ENCODE measurements at regions not wholly inside any gene's neighbourhood (a gene's known extent, or its start where the extent isn't known, plus 50 kb on each side); places are given as distances from the start of the nearest gene placed in this dataset.

DNA sequence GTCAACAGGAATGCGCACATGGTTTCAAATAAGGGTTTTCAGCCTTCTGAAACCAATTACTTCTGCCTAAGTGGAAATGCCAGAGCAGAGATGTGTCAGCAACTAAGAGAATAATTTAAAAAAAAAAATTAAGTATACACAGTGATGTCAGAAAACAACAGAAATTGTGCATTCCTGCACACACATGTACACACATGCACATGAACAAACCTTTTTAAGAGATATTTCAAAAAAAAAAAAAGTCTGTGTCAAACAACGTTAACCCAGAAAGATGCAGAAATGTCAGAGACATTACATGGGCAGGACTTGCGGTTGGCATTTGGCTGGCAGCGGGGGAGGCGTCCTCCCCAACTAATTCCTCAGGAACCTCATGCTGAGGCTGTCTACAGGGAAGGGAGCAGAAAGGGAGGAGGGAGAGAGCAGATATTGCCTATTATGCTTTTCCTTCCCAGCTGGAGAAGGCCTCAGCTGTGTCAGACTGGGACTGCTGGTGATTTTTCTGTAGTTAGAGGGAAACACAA lies 536.9 kb upstream of the WWC1 start:
- Histone ChIP-seq H3K4me3 (ENCODE audit: control extremely low read depth in 1 of 5, extremely low read depth in 1 of 5, insufficient read depth in 1 of 5, low read depth in 2 of 5, low read length in 4 of 5) (no peak overlapping the region), H3K36me3 (replicated peaks in 1 of 2; ENCODE audit: control extremely low read depth in 1 of 2, control insufficient read depth in 1 of 2, extremely low read depth in 1 of 2, insufficient read depth in 2 of 2, low read length in 1 of 2) (no peaks in the 10 kb centered on the region), H2AFZ (ENCODE audit: insufficient read depth, low read depth, low read length, poor library complexity, severe bottlenecking) (no peak overlapping the region), H3K9ac (ENCODE audit: low read length) (no peak overlapping the region), H3K27me3 (replicated peaks in 1 of 4; ENCODE audit: control extremely low read depth in 1 of 4, control insufficient read depth in 3 of 4, insufficient read depth in 4 of 4, low read length in 3 of 4) (no peaks in the 10 kb centered on the region), H4K20me1 (ENCODE audit: control insufficient read depth, insufficient read depth, low read length, poor library complexity, severe bottlenecking) (no peaks in the 10 kb centered on the region), H3K4me2 (replicated peaks; ENCODE audit: low read depth, low read length, poor library complexity, severe bottlenecking) (no peak overlapping the region), H3K9me3 (ENCODE audit: control extremely low read depth in 1 of 3, control insufficient read depth in 2 of 3, insufficient read depth in 1 of 3, low read length in 2 of 3) (peaks cover 0 to 3% (median 0%) of the 10 kb centered on the region in 3 donors), H3K4me1 (ENCODE audit: control insufficient read depth in 2 of 2, insufficient read depth in 2 of 2, low read length in 2 of 2) (no peaks in the 10 kb centered on the region), H3K79me2 (ENCODE audit: control insufficient read depth, insufficient read depth, low read length) (no peaks in the 10 kb centered on the region), H3K27ac (ENCODE audit: low read length in 2 of 2) (no peak overlapping the region)
- ChIA-PET CTCF (no interaction called here), POLR2A (no interaction called here)
- ATAC-seq (ENCODE audit: low read depth), result no peak
- intact Hi-C loops (cut with micrococcal nuclease), result no loop called here
- H3K4me3 Mint-ChIP-seq, result no peak overlapping the region
- H3K9me3 Mint-ChIP-seq (ENCODE audit: insufficient read depth), result no peaks in the 10 kb centered on the region
- H3K27ac Mint-ChIP-seq, result no peak overlapping the region
- 87% methylated on average over 4 of the region's 5 CpGs for WGBS (ENCODE audit: insufficient coverage)
- H3K27me3 Mint-ChIP-seq, result no peaks in the 10 kb centered on the region
- TF ChIP-seq, protein P1, sequence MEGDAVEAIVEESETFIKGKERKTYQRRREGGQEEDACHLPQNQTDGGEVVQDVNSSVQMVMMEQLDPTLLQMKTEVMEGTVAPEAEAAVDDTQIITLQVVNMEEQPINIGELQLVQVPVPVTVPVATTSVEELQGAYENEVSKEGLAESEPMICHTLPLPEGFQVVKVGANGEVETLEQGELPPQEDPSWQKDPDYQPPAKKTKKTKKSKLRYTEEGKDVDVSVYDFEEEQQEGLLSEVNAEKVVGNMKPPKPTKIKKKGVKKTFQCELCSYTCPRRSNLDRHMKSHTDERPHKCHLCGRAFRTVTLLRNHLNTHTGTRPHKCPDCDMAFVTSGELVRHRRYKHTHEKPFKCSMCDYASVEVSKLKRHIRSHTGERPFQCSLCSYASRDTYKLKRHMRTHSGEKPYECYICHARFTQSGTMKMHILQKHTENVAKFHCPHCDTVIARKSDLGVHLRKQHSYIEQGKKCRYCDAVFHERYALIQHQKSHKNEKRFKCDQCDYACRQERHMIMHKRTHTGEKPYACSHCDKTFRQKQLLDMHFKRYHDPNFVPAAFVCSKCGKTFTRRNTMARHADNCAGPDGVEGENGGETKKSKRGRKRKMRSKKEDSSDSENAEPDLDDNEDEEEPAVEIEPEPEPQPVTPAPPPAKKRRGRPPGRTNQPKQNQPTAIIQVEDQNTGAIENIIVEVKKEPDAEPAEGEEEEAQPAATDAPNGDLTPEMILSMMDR (IDR thresholded peaks at IDR 0.05), result no peak
- TF ChIP-seq EZH2 (IDR thresholded peaks at IDR 0.05; ENCODE audit: borderline replicate concordance, insufficient read depth, low read depth, low read length, poor library complexity, severe bottlenecking), result no peak
- no peaks in the 10 kb centered on the region for H3K4me1 Mint-ChIP-seq
- DNase-seq, result no peak

DNA sequence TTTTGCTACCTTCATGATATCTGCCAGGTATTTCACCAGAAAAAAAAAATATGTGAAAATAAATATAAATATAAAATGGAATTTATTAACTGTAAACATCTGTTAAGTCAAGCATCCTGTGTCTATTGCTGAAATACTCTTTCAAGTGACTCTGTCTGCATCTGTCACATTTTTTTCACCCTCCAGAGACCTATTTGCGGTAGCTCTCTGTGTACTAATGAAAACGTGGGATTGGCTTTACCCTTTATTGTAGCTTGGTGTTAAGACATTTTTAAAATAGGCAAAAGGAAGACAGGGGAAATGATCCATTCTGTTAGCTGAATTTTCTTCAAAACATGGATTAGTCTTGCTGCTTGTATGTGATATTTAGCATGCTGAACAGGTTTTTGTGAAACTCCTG lies 536.0 kb upstream of the WWC1 start:
- Histone ChIP-seq H3K36me3 (replicated peaks in 1 of 2; ENCODE audit: control extremely low read depth in 1 of 2, control insufficient read depth in 1 of 2, extremely low read depth in 1 of 2, insufficient read depth in 2 of 2, low read length in 1 of 2) (no peaks in the 10 kb centered on the region), H3K27me3 (replicated peaks in 1 of 4; ENCODE audit: control extremely low read depth in 1 of 4, control insufficient read depth in 3 of 4, insufficient read depth in 4 of 4, low read length in 3 of 4) (no peaks in the 10 kb centered on the region), H3K9ac (ENCODE audit: low read length) (no peak overlapping the region), H3K79me2 (ENCODE audit: control insufficient read depth, insufficient read depth, low read length) (no peaks in the 10 kb centered on the region), H2AFZ (ENCODE audit: insufficient read depth, low read depth, low read length, poor library complexity, severe bottlenecking) (no peak overlapping the region), H4K20me1 (ENCODE audit: control insufficient read depth, insufficient read depth, low read length, poor library complexity, severe bottlenecking) (no peaks in the 10 kb centered on the region), H3K4me2 (replicated peaks; ENCODE audit: low read depth, low read length, poor library complexity, severe bottlenecking) (no peak overlapping the region), H3K9me3 (ENCODE audit: control extremely low read depth in 1 of 3, control insufficient read depth in 2 of 3, insufficient read depth in 1 of 3, low read length in 2 of 3) (peaks cover 0 to 3% (median 0%) of the 10 kb centered on the region in 3 donors), H3K4me1 (ENCODE audit: control insufficient read depth in 2 of 2, insufficient read depth in 2 of 2, low read length in 2 of 2) (no peaks in the 10 kb centered on the region), H3K27ac (ENCODE audit: low read length in 2 of 2) (no peak overlapping the region), H3K4me3 (ENCODE audit: control extremely low read depth in 1 of 5, extremely low read depth in 1 of 5, insufficient read depth in 1 of 5, low read depth in 2 of 5, low read length in 4 of 5) (no peak overlapping the region)
- TF ChIP-seq, protein P1 (IDR thresholded peaks at IDR 0.05), result no peak
- TF ChIP-seq EZH2 (IDR thresholded peaks at IDR 0.05; ENCODE audit: borderline replicate concordance, insufficient read depth, low read depth, low read length, poor library complexity, severe bottlenecking), result no peak
- no peak overlapping the region for H3K4me3 Mint-ChIP-seq
- ATAC-seq (ENCODE audit: low read depth) (no peak), DNase-seq (no peak)
- H3K27ac Mint-ChIP-seq, result no peak overlapping the region
- POLR2A ChIA-PET, result no interaction called here
- H3K27me3 Mint-ChIP-seq, result no peaks in the 10 kb centered on the region
- H3K4me1 Mint-ChIP-seq, result no peaks in the 10 kb centered on the region
- WGBS (ENCODE audit: insufficient coverage), result 100% methylated on average over 1 of the region's 2 CpGs
- intact Hi-C loops (cut with micrococcal nuclease), result no loop called here
- CTCF ChIA-PET, result no interaction called here
- H3K9me3 Mint-ChIP-seq (ENCODE audit: insufficient read depth), result no peaks in the 10 kb centered on the region
